ENCODE measurements at regions not wholly inside any gene's neighbourhood (a gene's known extent, or its start where the extent isn't known, plus 50 kb on each side); places are given as distances from the start of the nearest gene placed in this dataset.

DNA sequence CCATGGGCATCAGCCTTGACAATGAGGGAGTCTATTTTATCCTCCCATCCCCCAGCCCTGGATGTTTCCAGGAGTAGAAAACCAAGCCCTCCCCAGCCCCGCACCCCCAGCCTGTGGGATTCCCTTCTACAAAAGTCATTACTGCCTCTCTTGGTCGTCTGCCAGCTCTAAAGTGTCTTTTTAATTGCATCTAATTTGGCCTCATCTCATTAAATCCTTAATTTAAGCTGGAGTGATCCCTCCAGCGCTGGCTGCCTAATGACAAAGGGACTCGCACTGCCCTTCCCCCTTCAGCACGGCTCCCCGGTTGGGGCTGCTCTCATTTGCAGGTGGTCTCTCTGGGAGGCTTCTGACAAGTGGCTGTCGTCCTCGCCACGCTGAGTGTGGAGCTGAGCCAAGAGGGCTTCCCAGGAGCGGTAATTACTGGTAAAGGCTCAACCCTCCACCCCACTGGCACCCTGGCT is 107.9 kb upstream of the ALDH1B1 start:
- no peak for DNase-seq

DNA sequence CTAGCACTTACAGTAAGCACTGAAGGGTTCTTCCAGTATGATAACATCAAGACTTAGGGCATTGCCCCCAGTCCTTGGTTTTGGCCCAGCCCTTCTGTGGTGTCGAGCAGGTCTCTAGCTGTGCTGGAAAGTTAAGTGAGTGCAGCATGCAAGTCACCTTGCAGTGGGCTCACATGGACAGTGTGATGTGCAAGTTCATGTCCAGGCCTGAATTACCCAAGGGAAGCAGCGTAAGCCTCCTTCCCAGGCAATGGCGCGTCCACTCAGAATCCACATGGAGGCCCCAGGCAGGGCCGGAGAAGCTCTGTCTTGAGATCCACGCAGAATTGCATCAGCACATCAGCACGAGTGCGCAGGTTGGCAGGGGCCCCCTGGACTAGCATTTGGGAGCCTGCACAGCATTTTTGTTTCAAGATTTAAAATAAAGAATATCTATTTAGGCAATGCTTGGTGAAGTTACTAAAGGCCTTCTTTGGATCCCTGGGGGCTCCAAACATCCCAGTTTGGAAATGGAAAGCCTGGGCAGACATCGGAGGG is 108.4 kb upstream of the ALDH1B1 start:
- no peak for DNase-seq

DNA sequence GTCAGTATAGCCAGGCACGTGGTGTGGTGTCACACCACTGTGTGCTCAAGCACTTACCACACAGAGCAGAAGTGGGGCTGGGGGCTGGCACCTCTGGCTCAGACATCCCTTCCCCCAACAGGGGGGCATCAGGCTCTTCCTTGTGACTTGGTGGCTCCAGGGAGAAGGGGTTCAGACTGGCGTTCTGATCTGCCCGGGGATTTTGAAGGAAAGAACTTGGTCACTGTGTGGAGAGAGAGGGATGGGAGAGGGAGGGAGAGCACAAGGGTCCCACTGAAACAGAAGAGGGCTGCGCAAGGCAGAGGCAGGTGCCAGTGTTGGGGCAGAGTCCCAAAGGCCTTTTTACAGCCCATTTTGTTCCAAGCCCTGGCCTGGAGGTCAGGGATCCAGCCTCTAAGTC is 109.7 kb upstream of the ALDH1B1 start:
- no peak for DNase-seq

DNA sequence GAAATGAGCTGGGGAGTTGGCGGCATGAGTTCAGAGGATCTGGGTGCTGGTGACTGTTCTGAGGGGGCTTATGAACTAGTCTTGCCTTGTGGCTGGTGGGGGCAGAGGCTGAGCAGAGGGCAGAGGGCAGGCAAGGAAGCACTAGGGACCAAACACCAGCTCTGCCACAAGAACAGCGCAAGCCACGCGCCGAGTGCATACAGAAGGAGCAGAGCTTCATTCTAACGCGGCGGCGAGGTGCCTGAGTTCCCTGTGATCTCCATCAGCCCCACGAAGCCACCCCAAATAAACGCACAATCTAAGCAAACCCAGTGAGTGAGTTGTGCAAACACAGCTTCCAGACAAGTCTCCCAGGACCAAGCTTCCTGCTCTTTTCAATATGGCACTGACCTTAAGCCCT is 110.6 kb upstream of the ALDH1B1 start:
- no peak for DNase-seq

DNA sequence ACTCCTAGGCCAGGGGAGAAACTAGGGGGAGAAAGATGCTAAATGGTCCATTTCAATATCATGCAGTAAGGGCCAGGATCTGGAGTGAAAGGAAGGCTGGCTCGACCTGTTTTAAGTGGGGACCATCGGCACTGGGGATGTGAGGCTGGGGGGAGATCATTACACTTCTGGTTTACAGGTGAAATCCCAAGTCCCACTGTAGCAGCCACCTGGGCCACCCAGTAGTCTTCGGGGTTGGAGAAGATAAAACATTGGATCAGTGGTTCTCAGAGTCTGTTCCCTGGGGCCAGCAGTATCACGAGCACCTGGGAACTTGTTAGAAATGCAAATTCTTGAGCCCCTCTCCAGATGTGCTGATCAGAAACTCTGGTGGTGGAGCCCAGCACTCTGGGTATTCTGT is 111.3 kb upstream of the ALDH1B1 start:
- no peak for DNase-seq

DNA sequence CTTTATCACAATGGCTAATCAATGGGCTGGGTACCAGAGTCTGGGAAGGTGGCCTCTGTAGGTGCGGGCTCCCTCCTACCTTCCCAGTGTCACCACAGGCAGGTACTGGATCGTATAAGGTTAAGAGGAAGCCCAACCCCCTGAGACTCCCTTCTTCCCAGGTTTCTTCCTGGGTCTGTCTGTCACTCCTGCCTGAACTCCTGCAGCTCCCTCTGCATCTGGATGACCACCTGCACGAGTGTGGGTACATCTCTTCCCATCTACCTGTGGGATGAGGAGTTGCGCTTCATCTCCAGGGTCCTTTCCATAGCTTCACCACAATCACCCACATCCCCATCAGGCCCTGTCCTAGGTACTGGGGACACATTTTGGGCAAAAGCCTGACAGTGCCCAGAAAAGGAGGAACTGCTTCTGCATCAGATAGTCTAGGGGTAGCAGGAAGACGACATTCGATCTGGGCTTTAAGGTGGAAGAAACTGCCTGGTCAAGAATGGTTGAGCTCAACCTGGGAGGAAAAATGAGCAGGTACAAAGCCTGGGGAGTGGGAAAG is 112.2 kb upstream of the ALDH1B1 start:
- DNase-seq = no peak

DNA sequence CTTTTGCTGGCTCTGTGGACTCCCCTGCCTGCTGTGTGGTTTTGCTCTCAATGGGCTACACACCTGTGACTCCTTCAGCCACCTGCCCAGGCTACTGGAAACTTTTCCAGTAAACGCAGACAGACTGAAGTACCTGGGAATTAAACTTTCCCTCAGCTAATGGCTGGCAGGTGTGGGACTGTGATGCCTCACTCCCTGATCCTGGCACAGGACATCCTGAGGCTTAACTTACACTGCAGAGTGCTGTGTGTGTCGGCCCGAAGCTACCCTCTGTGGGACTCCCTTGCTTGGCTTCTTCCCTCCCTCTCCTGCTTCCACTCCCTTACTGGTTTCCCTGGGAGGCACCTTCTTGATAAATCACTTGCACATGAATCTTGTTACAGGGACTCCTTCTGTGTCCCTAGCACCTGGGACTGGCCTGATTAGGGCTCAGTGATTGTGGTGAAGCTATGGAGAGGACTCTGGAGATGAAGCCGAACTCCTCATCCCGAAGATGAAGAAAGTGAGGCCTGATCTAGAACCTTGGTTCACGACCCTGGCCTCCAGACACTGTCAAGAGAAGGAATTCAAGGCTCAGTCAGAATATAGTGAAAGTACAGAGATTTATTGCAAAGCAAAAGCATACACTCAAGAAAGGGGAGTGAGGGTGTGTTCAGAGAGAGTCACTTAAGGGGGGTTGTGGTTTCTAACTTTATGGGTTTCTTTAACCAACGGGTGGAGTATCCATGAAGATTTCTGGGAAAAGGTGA is 113.4 kb upstream of the ALDH1B1 start:
- DNase-seq = no peak

DNA sequence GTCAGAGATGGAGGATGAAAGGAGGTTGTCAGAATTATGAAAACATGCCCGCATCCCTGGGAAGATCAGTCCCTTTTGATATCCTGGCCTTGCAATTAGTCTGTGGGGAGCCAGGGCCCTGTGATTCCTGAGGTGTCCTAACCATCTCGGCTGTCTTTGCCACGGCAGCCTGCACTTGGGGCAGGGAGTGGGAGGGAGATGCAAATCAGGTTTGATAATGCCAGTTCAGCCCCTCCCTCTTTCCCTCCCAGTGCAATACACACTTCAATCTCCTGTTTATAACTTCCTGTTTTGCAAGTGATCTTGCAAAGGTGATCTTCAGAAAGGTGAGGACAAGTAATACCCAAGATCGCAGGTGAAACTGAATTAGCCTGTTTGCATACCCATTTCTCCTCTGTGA is 114.0 kb upstream of the ALDH1B1 start:
- DNase-seq = no peak

DNA sequence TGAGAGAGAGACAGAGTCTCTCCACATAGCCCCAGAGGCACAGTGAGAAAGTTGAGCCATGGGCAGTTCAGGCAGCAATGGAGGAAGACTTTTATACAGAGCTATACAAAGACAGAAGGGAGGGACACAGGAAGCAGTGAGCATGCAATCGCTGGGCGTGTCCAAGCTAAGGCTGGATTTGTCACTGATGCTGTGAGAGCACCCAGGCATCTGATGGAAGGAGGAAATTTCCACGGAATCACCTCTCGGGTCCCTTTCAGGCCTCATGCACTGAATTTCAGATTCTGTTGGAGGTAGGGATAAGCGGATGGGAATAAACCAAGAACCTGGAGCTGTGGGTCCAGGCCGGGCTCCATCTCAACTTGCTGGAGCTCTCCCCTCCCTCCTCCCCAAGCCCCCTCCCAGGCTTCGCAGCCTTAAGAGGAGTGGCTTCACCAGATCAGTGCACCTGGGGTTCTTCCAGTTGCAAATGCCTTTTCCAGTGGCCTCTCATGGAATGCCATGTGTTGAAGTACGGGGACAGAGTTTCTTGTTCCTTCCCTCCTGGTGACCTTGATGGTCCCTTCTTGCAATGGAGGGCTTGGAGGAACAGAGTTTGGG is 114.8 kb upstream of the ALDH1B1 start:
- DNase-seq = no peak

DNA sequence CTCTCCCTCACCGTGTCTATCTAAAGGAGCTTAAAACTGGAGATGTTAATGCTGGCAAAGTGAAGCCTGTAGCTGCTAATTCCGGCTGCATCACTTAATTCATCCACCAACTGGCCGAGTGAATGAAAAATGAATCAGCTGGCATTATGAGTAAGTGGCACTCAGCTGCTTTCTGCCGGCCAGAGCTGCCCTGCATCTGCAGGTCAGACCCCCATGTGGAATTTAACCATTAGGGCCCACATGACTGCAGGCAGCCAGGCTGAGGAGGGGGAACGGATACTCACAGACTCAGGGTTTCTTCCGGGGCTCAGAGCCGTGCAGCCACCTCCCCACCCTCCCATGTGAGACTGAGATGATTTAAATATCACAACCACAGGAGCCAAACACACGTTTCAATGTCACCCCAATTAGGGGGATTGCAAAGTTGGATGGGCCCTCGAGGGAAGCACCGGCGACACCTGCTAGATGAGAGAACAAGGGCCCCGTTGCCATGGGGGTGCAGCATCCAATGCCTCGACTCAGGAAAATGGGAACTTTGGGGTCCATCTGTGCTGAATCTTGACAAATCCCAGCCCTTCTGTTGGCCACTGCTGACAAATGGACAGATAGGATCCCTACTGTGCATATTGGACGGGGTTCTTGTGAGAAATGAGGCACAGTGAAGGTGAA is 115.6 kb upstream of the ALDH1B1 start:
- no peak for DNase-seq

DNA sequence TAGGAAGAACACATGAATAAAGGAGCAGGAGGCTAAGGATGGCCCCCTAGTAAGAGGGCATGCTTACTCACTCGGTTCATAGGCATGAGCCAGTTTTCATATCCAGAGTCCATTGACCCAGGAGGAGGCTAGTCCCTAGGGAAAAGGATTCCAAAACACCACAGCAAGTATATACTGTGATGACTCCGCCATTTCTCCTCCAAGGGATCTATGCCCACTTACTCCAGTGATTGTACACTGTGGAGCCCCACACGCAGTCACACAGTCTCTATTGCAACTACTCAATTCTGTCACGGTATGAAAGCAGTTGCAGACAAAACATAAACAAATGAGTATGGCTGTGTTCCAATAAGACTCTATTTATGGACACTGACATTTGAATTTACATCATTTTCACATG is 117.7 kb upstream of the ALDH1B1 start:
- no peak for DNase-seq

DNA sequence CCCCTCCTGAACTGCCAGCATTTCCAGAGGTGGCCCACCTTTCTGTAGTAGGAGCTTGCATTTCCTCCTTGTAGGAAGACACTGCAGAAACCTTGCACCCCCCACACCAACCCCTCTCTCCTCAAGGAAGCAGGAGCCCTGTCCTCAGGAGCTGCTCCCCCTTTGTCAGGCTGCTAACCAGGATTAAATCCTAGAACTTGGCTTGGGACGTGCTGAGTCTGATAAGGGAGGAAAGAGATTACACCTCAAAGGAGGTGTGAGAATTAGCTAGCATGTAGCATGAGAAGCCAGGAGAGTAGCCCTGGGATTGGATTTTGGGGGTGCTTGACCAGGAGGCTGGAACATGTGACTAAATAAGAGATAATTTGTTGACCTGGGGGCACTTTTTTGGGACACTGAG is 119.8 kb upstream of the ALDH1B1 start:
- DNase-seq = no peak

DNA sequence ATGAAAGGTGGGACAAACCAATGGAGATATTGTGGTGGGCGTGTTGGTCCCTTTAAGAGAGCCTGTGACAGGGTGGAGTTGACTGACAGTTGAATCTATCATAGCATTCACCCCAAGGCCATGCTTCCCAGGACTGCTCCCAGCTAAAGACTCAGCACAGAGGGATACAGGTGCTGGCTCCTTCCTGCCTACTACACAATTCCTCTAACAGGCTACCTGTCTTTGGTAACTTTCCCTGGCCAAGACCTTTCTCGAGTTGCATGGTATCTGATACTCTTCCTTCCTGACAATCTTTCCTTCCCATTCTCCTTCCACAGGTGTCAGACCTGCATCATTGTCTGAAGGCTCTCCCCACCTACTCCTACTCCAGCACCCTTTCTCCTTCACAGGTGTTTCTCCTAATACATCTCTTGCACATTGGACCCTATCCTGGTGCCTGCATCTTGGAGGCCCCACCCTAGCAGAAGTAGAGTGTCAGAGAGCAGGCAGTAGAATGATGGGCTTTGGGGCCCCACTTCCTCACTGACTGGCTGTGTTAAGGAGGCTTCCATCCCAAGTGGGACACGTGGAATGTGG is 120.7 kb upstream of the ALDH1B1 start:
- DNase-seq = no peak

DNA sequence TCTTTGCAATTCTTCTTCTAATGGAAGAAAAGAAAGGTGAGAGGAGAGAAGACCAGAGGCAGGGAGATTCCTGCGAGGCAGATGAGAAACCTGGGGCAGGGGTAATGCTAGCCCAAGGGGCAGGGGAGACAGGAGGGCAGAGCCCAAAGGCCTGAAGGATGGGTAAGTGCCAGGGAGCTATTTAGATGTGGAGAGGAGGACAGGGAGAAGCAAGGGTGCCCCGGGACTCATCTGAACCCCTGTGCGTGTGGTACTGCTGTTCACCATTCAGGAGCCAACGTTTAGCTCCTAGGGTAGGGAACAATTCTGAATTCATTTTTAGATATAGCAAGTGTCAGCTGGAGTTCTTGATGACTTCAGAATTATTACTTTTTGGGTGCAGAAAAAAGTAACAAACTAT is 122.7 kb upstream of the ALDH1B1 start:
- DNase-seq = no peak

DNA sequence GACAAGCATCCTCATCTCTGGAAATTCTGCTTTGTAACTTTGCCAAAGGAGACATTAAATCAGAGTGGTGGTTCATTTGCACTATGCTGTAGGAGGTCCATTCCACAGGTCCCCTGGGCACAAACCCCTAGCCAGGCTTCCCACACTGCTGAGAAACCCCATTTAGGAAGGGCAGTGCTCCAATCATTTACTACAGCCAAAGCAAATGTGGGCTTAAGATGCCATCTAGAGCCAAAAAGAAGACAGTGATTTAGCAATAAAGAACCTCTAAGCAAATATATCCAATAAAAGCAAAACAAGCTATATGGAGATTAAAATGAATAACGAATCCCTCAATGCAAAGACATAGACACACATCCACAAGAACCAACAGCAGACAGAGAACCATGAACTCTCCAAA is 129.0 kb upstream of the ALDH1B1 start:
- no peak for DNase-seq

DNA sequence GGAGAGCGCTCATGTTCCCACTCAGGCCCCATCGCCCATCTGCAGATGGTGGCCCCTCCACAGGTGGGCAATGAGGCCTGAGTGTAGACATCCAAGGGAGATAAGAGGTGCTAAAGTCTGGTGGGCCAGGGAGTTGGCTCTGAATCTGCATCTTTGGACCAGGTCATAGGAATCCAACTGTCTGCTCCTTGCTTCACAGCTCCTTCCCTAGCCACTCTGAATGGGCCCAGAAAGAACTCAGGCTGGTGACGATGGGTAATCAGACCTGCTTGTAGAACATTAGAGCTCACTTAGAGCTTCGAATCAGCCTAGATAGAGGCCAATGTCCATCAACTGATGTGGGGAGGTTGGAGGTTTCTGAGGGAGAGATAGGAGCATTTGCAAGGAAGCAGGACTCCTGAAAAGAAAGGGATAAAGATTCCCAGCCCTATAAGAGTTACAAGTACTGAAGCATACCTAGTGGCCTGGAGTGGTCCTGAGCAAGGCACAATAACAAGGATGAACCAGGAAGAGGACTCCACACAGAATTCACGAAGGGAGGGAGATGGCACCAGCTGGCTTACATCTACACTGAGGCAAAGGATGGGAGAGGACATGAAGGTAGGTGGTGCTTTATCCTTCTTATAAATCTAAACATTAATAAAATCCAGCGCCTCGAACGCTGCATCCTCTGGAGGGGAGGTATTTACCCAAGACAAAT is 132.8 kb upstream of the ALDH1B1 start:
- DNase-seq = no peak

DNA sequence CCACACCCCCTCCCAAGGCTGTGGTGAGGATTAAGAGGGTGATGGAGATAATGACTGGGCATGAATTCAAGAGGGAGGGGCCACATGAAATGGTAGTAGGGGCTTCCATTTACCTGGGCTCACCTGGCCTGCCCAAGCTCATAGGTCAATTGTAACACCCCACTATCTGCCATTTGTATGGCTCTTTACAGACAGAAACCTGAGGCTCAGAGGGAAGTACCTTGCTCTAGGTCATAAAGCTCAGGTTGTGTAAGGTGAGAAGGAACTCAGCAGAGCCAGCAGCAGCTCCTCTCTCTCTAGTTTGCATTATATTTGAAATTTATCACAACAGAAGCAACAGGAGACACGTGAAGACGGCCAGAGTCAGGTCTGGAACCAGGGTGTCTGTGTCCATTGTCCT is 133.4 kb upstream of the ALDH1B1 start:
- DNase-seq = no peak

DNA sequence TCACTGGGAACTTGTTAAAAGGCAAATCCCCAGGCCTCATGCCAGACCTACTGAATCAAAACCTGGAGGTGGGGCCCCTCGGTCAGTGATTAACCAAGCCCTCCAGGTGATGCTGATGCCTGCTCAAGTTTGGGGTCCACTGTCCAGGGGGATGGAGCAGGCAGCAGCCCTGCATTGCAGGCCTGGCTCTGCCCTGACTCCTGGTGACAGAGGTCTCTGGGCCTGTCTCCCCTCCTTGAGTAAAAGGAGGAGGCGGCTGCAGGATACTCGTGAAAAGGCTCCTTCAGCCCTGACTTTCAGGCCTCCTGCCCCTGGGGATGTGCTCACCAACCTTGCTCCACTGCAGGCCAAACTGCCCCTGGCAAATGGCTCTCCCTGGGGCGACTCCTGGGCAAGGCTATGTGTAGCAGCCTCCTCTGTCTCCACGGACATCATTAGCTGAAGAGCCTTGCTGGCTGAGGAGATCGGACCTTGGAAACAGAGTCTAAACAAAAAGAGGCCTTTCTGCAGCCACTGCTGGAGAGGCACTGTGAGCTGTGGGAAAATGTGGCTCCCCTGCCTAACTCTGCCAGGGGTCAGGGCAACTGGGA is 134.8 kb upstream of the ALDH1B1 start:
- DNase-seq = no peak

DNA sequence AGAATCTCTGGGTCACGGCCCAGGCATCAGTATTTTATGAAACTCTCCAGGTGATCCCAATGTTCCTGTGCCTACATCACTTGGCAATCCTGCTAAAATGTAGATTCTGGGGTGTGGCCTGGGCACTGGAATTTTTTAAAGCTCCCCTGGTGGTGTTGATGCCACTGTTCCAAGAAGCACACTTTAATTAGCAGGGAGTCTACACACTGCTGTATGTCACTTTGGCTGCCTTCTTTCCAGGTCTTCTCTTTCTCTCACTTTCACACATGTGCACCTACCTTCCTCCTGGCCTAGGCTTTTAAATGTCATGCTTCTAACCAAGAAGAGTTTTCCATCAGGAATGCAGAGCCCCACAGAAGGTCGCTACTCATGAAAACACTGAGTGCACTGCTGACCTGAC is 136.0 kb upstream of the ALDH1B1 start:
- no peak for DNase-seq

DNA sequence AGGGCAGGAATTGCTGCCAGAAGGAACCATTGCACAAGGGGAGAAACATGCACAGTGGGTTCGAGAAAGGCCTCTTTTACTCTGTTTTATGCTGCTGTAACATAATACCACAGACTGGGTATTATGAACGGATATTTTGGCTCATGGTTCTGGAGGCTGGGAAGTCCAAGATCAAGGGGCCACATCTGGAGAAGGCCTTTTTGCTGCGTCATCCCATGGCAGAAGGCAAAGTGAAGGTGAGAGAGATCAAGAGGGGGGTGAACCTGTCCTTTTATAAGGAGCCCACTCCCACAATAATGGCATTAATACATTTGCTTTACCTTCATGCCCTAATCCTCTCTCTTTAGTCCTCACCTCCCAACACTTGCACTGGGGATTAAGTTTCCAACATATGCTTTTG is 136.9 kb upstream of the ALDH1B1 start:
- no peak for DNase-seq

DNA sequence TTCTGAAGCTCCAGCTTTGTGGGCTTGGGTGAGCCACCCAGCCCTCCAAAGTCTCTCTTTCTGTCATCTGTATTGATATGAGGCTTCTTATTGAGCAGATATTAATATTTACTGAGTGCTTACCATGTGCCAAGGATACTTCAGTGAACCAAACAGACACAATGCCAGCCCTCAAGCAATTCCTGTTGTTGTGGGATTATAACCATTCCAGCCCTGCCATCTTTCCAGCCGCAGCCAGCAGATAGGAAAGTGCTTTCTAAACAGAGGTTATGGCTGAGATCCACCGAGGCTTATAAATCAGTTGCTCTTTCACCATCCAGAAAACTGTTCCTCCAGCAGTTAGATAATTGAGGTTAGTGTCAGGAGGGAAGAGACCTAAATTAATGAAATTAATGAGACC is 137.7 kb upstream of the ALDH1B1 start:
- no peak for DNase-seq

DNA sequence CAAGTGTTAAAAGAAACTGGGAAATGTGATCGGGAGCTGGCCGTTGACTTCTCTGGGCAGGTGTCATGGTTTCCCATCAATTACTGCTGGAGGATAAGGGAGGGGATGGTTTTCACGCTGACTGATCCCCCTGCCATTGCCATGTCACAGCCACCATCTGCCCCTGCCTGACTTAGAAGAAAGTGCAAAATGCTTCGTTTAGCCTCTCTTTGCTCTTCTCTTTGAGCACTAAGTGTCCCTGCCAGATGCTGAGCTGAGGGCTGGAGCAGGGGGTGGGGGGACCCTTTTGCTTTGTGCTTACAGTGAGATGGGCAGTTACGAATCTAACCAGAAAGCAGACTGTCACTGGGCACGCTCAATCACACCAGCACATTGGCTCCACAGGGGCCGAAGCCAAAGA is 138.4 kb upstream of the ALDH1B1 start:
- no peak for DNase-seq

Measured in NCI-H226 (cell line).